Gastrocnemius medialis (tissue), 4 donors: ENCODE measurements at regions not wholly inside any gene's neighbourhood (a gene's known extent, or its start where the extent isn't known, plus 50 kb on each side); places are given as distances from the start of the nearest gene placed in this dataset.

Experiments
- CTCF ChIP-seq, 5 experiments: fragments of 450-650 bp in 3 of 5; fragments of 200-600 bp in 2 of 5; sonication (generic) in 2 of 5; IDR thresholded peaks in 4 of 5; conservative IDR thresholded peaks in 1 of 5; 1 replicate in 4 of 5; 2 replicates in 1 of 5; pipeline ENCODE4 v1.5.1; 2016 to 2019; ENCODE audit warnings: antibody characterized with exemption in 5 of 5, mild to moderate bottlenecking in 3 of 5, moderate library complexity in 3 of 5
- POLR2A ChIP-seq, 2 donors: fragments of 450-650 bp; IDR thresholded peaks; one replicate each; pipeline ENCODE4 v1.6.1; 2017; ENCODE audit warnings: antibody characterized with exemption in 2 of 2, mild to moderate bottlenecking in 2 of 2, moderate library complexity in 2 of 2

GRCh38 chr17:55585629-55586028, 74.4 kb upstream of the SMIM36 start:
- TF ChIP-seq CTCF (IDR thresholded peaks at IDR 0.05 in 4 of 5, conservative IDR thresholded peaks at IDR 0.05 in 1 of 5) (no peak), POLR2A (IDR thresholded peaks at IDR 0.05) (no peak)
